Smooth muscle cell (in vitro differentiated cells): ENCODE measurements at regions not wholly inside any gene's neighbourhood (a gene's known extent, or its start where the extent isn't known, plus 50 kb on each side); places are given as distances from the start of the nearest gene placed in this dataset.

Experiments
- DNase-seq: peaks from one replicate; lab custom pipeline; 2025; ENCODE audit not compliant: unreplicated experiment; lab: John Stamatoyannopoulos, UW
- H2AFZ ChIP-seq: fragments of 200-600 bp; sonication (generic); 2 replicates; pipeline ENCODE4 v1.6.0; 2016; ENCODE audit warnings: antibody characterized with exemption, low read depth, mild to moderate bottlenecking
- H3F3A ChIP-seq: fragments of 200-600 bp; sonication (generic); 2 replicates; pipeline ENCODE4 v1.6.0; 2017; ENCODE audit warnings: antibody characterized with exemption, low read depth
- H3K27ac ChIP-seq: fragments of 200-600 bp; sonication (generic); 2 replicates; pipeline ENCODE4 v1.5.1; 2016; ENCODE audit warnings: low read depth, mild to moderate bottlenecking
- H3K27me3 ChIP-seq: fragments of 200-600 bp; sonication (generic); 2 replicates; pipeline ENCODE4 v1.6.1; 2016; ENCODE audit warnings: low read depth, mild to moderate bottlenecking
- H3K36me3 ChIP-seq: fragments of 200-600 bp; sonication (generic); 2 replicates; pipeline ENCODE4 v1.5.1; 2016; ENCODE audit warnings: low read depth
- H3K4me1 ChIP-seq: fragments of 200-600 bp; sonication (generic); 2 replicates; pipeline ENCODE4 v1.5.1; 2016; ENCODE audit warnings: low read depth
- H3K4me2 ChIP-seq: fragments of 200-600 bp; sonication (generic); 2 replicates; pipeline ENCODE4 v1.6.0; 2016; ENCODE audit warnings: mild to moderate bottlenecking
- H3K4me3 ChIP-seq: fragments of 200-600 bp; sonication (generic); 2 replicates; pipeline ENCODE4 v1.5.1; 2016; ENCODE audit warnings: mild to moderate bottlenecking
- H3K79me2 ChIP-seq: fragments of 200-600 bp; sonication (generic); 2 replicates; pipeline ENCODE4 v1.6.0; 2016; ENCODE audit warnings: low read depth, mild to moderate bottlenecking
- H3K9ac ChIP-seq: fragments of 200-600 bp; sonication (generic); 2 replicates; pipeline ENCODE4 v1.6.0; 2016; ENCODE audit warnings: low read depth
- H3K9me3 ChIP-seq: fragments of 200-600 bp; sonication (generic); replicated peaks from 2 replicates; pipeline ENCODE4 v1.5.1; 2016; ENCODE audit warnings: low read depth
- H4K20me1 ChIP-seq: fragments of 200-600 bp; sonication (generic); 2 replicates; pipeline ENCODE4 v1.6.0; 2016; ENCODE audit warnings: low read depth
- CTCF ChIP-seq: fragments of 200-600 bp; sonication (generic); IDR thresholded peaks from 2 replicates; pipeline ENCODE4 v1.5.1; 2017; ENCODE audit warnings: borderline replicate concordance, mild to moderate bottlenecking, antibody characterized with exemption; ENCODE audit not compliant: insufficient read depth, poor library complexity, severe bottlenecking
- WGBS: methylation state at CpG from one replicate; pipeline ENCODE4 v1.1.7; 2016; ENCODE audit warnings: low lambda C conversion rate; 5-methylcytosine and 5-hydroxymethylcytosine counted together

DNA sequence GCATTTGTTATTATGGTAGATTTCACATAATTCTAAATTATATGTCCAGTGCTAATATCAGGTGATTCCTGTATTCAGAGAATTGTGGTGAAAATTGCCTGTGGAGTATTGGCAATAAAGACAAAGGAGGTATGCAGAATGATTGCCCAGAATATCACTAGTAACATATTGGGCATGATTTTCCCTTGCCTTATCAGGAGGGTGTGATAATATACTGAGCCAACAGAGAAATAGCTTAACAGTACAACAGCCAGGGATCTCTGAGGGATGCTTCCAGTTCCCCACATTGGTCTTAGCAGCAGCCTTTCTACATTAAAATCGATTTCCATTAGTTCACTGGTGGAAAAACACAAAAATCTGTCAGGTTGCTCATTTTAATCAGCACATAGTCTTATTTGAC, 122.9 kb upstream of the COL3A1 start:
- Histone ChIP-seq H3K9me3 (no peaks in the 10 kb centered on the region), H3K36me3 (no peaks in the 10 kb centered on the region), H3K4me1 (peaks cover 12% of the 10 kb centered on the region), H2AFZ (no peak overlapping the region), H3K79me2 (no peaks in the 10 kb centered on the region), H3K27me3 (no peaks in the 10 kb centered on the region), H3K9ac (no peak overlapping the region), H3K4me3 (no peak overlapping the region), H3K27ac (no peak overlapping the region), H4K20me1 (no peaks in the 10 kb centered on the region), H3K4me2 (no peak overlapping the region), H3F3A (peaks cover 8% of the 10 kb centered on the region)
- DNase-seq: no peak
- TF ChIP-seq CTCF: no peak
- WGBS: 85% methylated on average over 1 of the region's 1 CpG

DNA sequence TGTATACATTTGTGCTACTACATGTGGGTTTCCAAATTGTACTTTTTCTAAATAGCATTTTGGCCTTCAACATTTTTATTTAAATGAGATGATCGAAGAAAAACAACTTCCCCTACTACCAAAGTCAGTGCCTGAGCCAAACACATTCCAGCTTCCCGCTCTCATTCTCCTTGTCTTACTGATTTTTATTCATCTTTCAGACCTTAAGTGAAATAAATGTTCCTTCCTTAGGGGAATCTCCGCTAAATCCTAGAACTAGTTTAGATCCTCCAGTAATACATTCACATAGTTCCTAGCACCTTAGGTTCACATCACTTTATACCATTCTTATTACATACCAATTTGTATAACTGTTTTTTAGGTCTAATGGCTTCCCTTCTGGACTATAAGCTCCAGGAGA, 122.3 kb upstream of the COL3A1 start:
- Histone ChIP-seq H3K4me1 (peaks cover 12% of the 10 kb centered on the region), H3K9ac (no peak overlapping the region), H3F3A (peaks cover 8% of the 10 kb centered on the region), H3K79me2 (no peaks in the 10 kb centered on the region), H3K9me3 (no peaks in the 10 kb centered on the region), H2AFZ (no peak overlapping the region), H3K4me2 (no peak overlapping the region), H3K27me3 (no peaks in the 10 kb centered on the region), H3K4me3 (no peak overlapping the region), H4K20me1 (no peaks in the 10 kb centered on the region), H3K36me3 (no peaks in the 10 kb centered on the region), H3K27ac (no peak overlapping the region)
- 96% methylated on average over 3 of the region's 3 CpGs for WGBS
- no peak for DNase-seq
- TF ChIP-seq CTCF: no peak

GRCh38 chr2:188852772-188853171, 121.4 kb upstream of the COL3A1 start:
- no peaks in the 10 kb centered on the region for H3K9me3 ChIP-seq
- no peak for TF ChIP-seq CTCF
- no peak overlapping the region for H3K4me3 ChIP-seq
- peaks cover 8% of the 10 kb centered on the region for H3F3A ChIP-seq
- peak overlapping the region; percentile 18 for H3K9ac ChIP-seq
- WGBS: 80% methylated on average over 2 of the region's 2 CpGs
- peak overlapping the region; percentile 70 for H3K4me2 ChIP-seq
- H3K27me3 ChIP-seq: no peaks in the 10 kb centered on the region
- no peaks in the 10 kb centered on the region for H3K79me2 ChIP-seq
- H3K4me1 ChIP-seq: peaks cover 12% of the 10 kb centered on the region
- no peaks in the 10 kb centered on the region for H4K20me1 ChIP-seq
- peak overlapping the region; percentile 82 for H3K27ac ChIP-seq
- no peak overlapping the region for H2AFZ ChIP-seq
- H3K36me3 ChIP-seq: no peaks in the 10 kb centered on the region
- DNase-seq: no peak

- peak overlapping the region; percentile 70 for H3K4me2 ChIP-seq
- H2AFZ ChIP-seq: no peak overlapping the region
- no peak for TF ChIP-seq CTCF
- H3F3A ChIP-seq: peaks cover 8% of the 10 kb centered on the region
- DNase-seq: no peak
- H4K20me1 ChIP-seq: no peaks in the 10 kb centered on the region
- no peaks in the 10 kb centered on the region for H3K79me2 ChIP-seq
- no peak overlapping the region for H3K9ac ChIP-seq
- WGBS: 19% methylated on average over 2 of the region's 2 CpGs
- no peaks in the 10 kb centered on the region for H3K9me3 ChIP-seq
- no peak overlapping the region for H3K4me3 ChIP-seq
- H3K27me3 ChIP-seq: no peaks in the 10 kb centered on the region
- peak overlapping the region; percentile 82 for H3K27ac ChIP-seq
- H3K4me1 ChIP-seq: peaks cover 12% of the 10 kb centered on the region
- H3K36me3 ChIP-seq: no peaks in the 10 kb centered on the region
Observed at GRCh38 chr2:188853307-188853706, 120.9 kb upstream of the COL3A1 start.
